ENCODE measurements at regions not wholly inside any gene's neighbourhood (a gene's known extent, or its start where the extent isn't known, plus 50 kb on each side); places are given as distances from the start of the nearest gene placed in this dataset.
"Not testable (repeated sequence)": the region's sequence is repeated elsewhere in the genome, so short reads cannot be mapped to it uniquely, and the experiment has no call there.

DNA sequence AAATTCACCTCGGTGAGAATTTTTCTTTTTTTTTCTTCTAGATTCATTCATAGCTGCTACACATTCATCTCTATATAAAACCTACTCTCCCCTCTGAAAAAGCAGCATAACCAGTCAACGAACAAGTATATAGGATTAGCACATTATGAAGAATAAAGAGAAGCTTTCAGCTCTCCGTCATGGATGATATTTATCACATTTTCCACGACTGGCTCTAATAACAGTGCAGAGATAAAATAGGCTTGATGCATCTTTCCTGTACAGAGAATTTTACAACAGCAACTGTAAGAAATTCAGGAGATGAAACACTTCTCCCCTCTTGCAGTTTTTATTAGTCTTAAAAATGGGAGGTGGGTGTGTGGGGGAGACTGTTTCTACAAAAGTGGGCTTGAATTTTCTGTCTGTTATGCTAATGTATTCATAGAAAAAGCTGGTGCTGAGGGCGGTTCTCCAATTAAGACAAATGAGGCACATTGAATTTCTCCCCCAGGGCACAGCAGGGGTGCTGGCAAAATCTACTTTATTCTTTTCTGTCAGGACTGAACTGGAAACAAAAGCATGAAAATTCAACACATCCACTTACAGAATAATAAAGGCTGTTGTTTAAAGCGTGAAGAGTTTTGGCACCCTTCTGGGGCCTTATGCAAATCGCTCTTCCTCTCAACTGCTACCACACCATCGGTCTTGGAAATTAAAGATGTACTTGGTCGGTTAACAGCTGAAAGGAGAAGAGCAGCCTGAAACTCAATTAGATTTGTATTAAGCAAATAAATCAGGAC is 233.9 kb upstream of the ZNF608 start:
- H3K27me3 ChIP-seq, result no peaks in the 10 kb centered on the region
- no peak for TF ChIP-seq CTCF (IDR thresholded peaks at IDR 0.05)
- no peak for TF ChIP-seq POLR2A (IDR thresholded peaks at IDR 0.05)
- TF ChIP-seq POLR2AphosphoS5 (IDR thresholded peaks at IDR 0.05), result no peak
- no peak for TF ChIP-seq EP300 (IDR thresholded peaks at IDR 0.05)
- H3K9me3 ChIP-seq, result peaks cover 0 to 3% (median under 1%) of the 10 kb centered on the region in 4 donors
- DNase-seq, result no peak
- H3K4me1 ChIP-seq, result peaks cover 0 to 17% (median 5%) of the 10 kb centered on the region in 4 donors
- intact Hi-C loops (cut with DNase I), result no loop called here
- no peak overlapping the region for H3K4me3 ChIP-seq
- H3K36me3 ChIP-seq, result no peaks in the 10 kb centered on the region
- 64 to 67% methylated on average over 9 of the region's 9 CpGs for WGBS, 2 donors
- H3K27ac ChIP-seq, result no peak overlapping the region

DNA sequence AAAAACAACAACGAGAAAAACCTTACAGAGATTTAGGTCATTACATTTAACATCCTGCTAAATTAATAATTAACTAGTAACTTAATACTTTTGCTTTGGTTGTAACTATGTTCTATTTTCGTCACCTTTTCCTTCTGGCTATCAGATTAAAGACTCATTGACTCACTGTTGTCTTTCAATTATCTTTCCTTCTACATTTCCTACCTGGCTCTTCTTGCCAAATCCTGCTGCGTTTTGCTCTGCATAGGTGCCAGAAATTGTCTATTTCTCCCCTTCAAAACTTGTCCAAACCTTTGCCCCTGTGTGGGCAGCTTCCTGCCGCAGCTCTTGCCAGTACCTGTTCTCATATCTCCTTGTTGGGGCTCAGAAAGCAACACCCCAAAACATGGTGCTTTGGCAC is 235.5 kb upstream of the ZNF608 start:
- H3K4me1 ChIP-seq, result peaks cover 0 to 17% (median 5%) of the 10 kb centered on the region in 4 donors
- no peak overlapping the region for H3K4me3 ChIP-seq
- H3K27ac ChIP-seq, result no peak overlapping the region
- H3K27me3 ChIP-seq, result no peaks in the 10 kb centered on the region
- DNase-seq, result no peak
- intact Hi-C loops (cut with DNase I), result no loop called here
- H3K9me3 ChIP-seq, result peaks cover 0 to 3% (median under 1%) of the 10 kb centered on the region in 4 donors
- no peaks in the 10 kb centered on the region for H3K36me3 ChIP-seq
- no peak for TF ChIP-seq POLR2A (IDR thresholded peaks at IDR 0.05)
- no peak for TF ChIP-seq CTCF (IDR thresholded peaks at IDR 0.05)
- TF ChIP-seq EP300 (IDR thresholded peaks at IDR 0.05), result no peak
- TF ChIP-seq POLR2AphosphoS5 (IDR thresholded peaks at IDR 0.05), result no peak
- WGBS, 2 donors, result 31 to 77% methylated on average over 4 of the region's 4 CpGs

GRCh38 chr5:124986170-124986569 is 239.7 kb upstream of the ZNF608 start:
- no peak for DNase-seq
- intact Hi-C loops (cut with DNase I), result no loop called here
- no peak overlapping the region for H3K27ac ChIP-seq
- no peaks in the 10 kb centered on the region for H3K4me1 ChIP-seq
- peaks cover 0 to 3% (median under 1%) of the 10 kb centered on the region in 4 donors for H3K9me3 ChIP-seq
- 83 to 93% methylated on average over 3 of the region's 3 CpGs for WGBS, 2 donors
- no peak for TF ChIP-seq EP300 (IDR thresholded peaks at IDR 0.05)
- H3K27me3 ChIP-seq, result no peaks in the 10 kb centered on the region
- H3K4me3 ChIP-seq, result no peak overlapping the region
- H3K36me3 ChIP-seq, result no peaks in the 10 kb centered on the region

- H3K27ac ChIP-seq, result no peak overlapping the region
- WGBS, 2 donors, result 92 to 93% methylated on average over 3 of the region's 3 CpGs
- no peak for TF ChIP-seq POLR2A (IDR thresholded peaks at IDR 0.05)
- TF ChIP-seq POLR2AphosphoS5 (IDR thresholded peaks at IDR 0.05), result no peak
- no peak for TF ChIP-seq CTCF (IDR thresholded peaks at IDR 0.05)
- TF ChIP-seq EP300 (IDR thresholded peaks at IDR 0.05), result no peak
- no peak for DNase-seq
- H3K4me1 ChIP-seq, result no peaks in the 10 kb centered on the region
- intact Hi-C loops (cut with DNase I), result no loop called here
- peaks cover 0 to 3% (median under 1%) of the 10 kb centered on the region in 4 donors for H3K9me3 ChIP-seq
- no peak overlapping the region for H3K4me3 ChIP-seq
- H3K36me3 ChIP-seq, result no peaks in the 10 kb centered on the region
- H3K27me3 ChIP-seq, result no peaks in the 10 kb centered on the region
These were observed 240.2 kb upstream of the ZNF608 start for GRCh38 chr5:124986667-124987066.

- H3K4me3 ChIP-seq; intact Hi-C loops (cut with DNase I); H3K27ac ChIP-seq; DNase-seq; H3K9me3 ChIP-seq; H3K27me3 ChIP-seq; H3K4me1 ChIP-seq; H3K36me3 ChIP-seq: not testable (repeated sequence)
- 92 to 94% methylated on average over 3 of the region's 3 CpGs for WGBS, 2 donors
These were observed 241.3 kb upstream of the ZNF608 start for GRCh38 chr5:124987786-124988185.

DNA sequence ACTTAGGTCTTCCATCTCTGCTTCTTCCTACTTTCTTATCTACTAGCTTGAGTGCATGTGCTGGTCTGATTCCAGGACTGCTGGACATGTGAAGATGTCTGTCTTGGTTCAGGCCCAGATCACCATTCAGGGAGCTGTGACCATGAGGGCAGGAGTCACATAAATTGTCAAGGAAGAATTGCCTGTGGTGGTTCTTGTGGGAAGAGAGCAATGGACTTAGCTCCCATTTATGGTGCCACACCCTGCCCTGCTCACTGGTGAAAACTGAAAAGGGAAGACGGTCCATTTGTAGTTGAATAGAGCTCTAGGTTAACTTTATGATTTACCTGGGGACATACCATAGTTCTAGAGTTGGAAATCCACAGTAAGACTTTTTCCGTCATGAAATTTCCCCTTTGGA is 244.3 kb upstream of the ZNF608 start:
- Histone ChIP-seq H3K4me1 (peaks cover 0 to 4% (median 2%) of the 10 kb centered on the region in 4 donors), H3K9me3 (no peaks in the 10 kb centered on the region), H3K27ac (no peak overlapping the region), H3K36me3 (no peaks in the 10 kb centered on the region), H3K27me3 (no peaks in the 10 kb centered on the region), H3K4me3 (no peak overlapping the region)
- DNase-seq, result no peak
- intact Hi-C loops (cut with DNase I), result no loop called here
- TF ChIP-seq POLR2A (IDR thresholded peaks at IDR 0.05), result no peak
- no peak for TF ChIP-seq POLR2AphosphoS5 (IDR thresholded peaks at IDR 0.05)
- no peak for TF ChIP-seq EP300 (IDR thresholded peaks at IDR 0.05)
- TF ChIP-seq CTCF (IDR thresholded peaks at IDR 0.05), result no peak
- WGBS, 2 donors, result 28 to 72% methylated on average over 2 of the region's 2 CpGs

Measured in sigmoid colon (tissue), 6 donors.